HL-60 (cell line): ENCODE measurements at regions not wholly inside any gene's neighbourhood (a gene's known extent, or its start where the extent isn't known, plus 50 kb on each side); places are given as distances from the start of the nearest gene placed in this dataset.

ENCODE experiments used
- DNase-seq, 2 experiments: peaks; one replicate each; pipeline ENCODE4 v3.0.0-alpha.2; 2010 to 2020; ENCODE audit warnings: low read depth in 1 of 2, low spot score in 1 of 2
- H3K27ac ChIP-seq: fragments of 250-450 bp; sonication (Bioruptor Pico); replicated peaks from 2 replicates; pipeline ENCODE4 v1.5.1; 2020; ENCODE audit warnings: mild to moderate bottlenecking, moderate library complexity
- H3K27me3 ChIP-seq: fragments of 250-450 bp; sonication (Bioruptor Pico); 2 replicates; pipeline ENCODE4 v1.5.1; 2021; ENCODE audit warnings: mild to moderate bottlenecking, moderate library complexity; ENCODE audit not compliant: insufficient read depth, poor library complexity, severe bottlenecking
- H3K4me3 ChIP-seq: replicated peaks from 2 replicates; pipeline ENCODE4 v1.5.1; 2011; ENCODE audit warnings: mild to moderate bottlenecking, control low read depth, low read length; ENCODE audit not compliant: insufficient read depth
- CTCF ChIP-seq: IDR thresholded peaks from one replicate; pipeline ENCODE4 v1.5.1; 2011; ENCODE audit warnings: low read length, control low read depth, inconsistent platforms; ENCODE audit not compliant: insufficient read depth
- GABPA ChIP-seq: IDR thresholded peaks from 2 replicates; pipeline ENCODE4 v1.6.1; 2012; ENCODE audit warnings: low read depth
- POLR2AphosphoS5 ChIP-seq: IDR thresholded peaks from 2 replicates; pipeline ENCODE4 v1.6.1; 2012; ENCODE audit warnings: low read depth
- REST ChIP-seq: IDR thresholded peaks from 2 replicates; pipeline ENCODE4 v1.6.1; 2012; ENCODE audit warnings: low read depth; ENCODE audit not compliant: insufficient replicate concordance
- SPI1 ChIP-seq: IDR thresholded peaks from 2 replicates; pipeline ENCODE4 v1.6.1; 2012; ENCODE audit warnings: low read depth, mild to moderate bottlenecking, borderline replicate concordance

DNA sequence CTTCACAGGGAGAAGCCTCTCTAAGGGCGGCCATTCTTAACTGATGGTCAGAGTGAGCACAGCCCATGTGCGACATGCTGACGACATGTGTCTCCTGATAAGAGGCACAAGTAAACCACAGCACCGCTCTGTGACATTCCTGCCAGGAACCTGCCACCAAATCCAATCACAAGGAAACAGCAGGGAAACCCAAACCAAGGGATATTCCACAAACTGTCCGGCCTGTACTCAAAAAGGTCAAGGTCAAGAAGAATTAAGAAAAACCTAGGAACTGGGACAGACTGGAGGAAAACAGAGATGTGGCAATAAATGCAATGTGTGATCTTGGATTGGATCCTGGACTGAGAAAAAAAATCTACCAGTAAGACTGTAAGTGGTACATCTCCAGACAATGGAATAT lies 91.9 kb downstream of the SYNE3 start:
- Histone ChIP-seq H3K27ac (no peak overlapping the region), H3K4me3 (no peak overlapping the region), H3K27me3 (no peaks in the 10 kb centered on the region)
- DNase-seq, result no peak
- TF ChIP-seq REST (no peak), GABPA (no peak), SPI1 (no peak), CTCF (no peak), POLR2AphosphoS5 (no peak)

GRCh38 chr14:95421741-95422140 lies 94.7 kb downstream of the SYNE3 start:
- no peak for DNase-seq
- H3K4me3 ChIP-seq, result no peak overlapping the region
- TF ChIP-seq POLR2AphosphoS5, result no peak
- TF ChIP-seq CTCF, result no peak
- no peak for TF ChIP-seq GABPA
- TF ChIP-seq REST, result no peak
- no peak for TF ChIP-seq SPI1
- H3K27ac ChIP-seq, result no peak overlapping the region
- no peaks in the 10 kb centered on the region for H3K27me3 ChIP-seq

DNA sequence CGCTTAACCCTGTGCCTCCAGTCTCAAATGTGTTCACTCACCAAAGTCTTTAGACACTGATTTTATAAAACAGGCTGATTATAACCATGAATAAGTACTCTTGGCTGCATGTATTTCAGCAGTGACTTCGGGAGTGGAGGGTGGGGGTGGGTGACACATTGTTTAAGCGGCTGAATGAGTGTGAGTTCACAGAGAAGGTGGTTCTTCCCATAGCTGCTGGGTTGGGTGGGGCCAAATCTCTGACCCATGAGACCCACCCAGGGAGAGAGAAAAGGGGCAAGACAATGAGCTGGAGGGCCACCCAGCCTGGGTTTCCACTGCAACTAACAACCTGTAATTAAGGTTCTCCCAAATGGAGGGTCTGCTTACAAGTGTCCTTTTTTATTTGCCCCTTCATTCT lies 96.4 kb downstream of the SYNE3 start:
- no peak overlapping the region for H3K27ac ChIP-seq
- no peak for TF ChIP-seq GABPA
- no peak for TF ChIP-seq CTCF
- no peak for TF ChIP-seq REST
- no peak for TF ChIP-seq SPI1
- no peak for TF ChIP-seq POLR2AphosphoS5
- no peaks in the 10 kb centered on the region for H3K27me3 ChIP-seq
- no peak for DNase-seq
- no peak overlapping the region for H3K4me3 ChIP-seq
